GM18511 (cell line): ENCODE measurements at regions not wholly inside any gene's neighbourhood (a gene's known extent, or its start where the extent isn't known, plus 50 kb on each side); places are given as distances from the start of the nearest gene placed in this dataset.

Source experiments
- ATAC-seq: cut with Tn5 transposase; IDR thresholded peaks from one replicate; pipeline ENCODE4 v1.9.1; 2021; ENCODE audit warnings: mild to moderate bottlenecking, moderate library complexity; ENCODE audit not compliant: unreplicated experiment

- ATAC-seq, result no peak
Observed at GRCh38 chr6:146886587-146887446, 288.0 kb downstream of the ADGB start.

GRCh38 chr6:146887447-146888077 lies 288.8 kb downstream of the ADGB start:
- no peak for ATAC-seq

- ATAC-seq, result no peak
Observed at GRCh38 chr6:146889303-146889702, 290.5 kb downstream of the ADGB start.

GRCh38 chr6:146890172-146890571 lies 291.4 kb downstream of the ADGB start:
- no peak for ATAC-seq

- no peak for ATAC-seq
Observed at GRCh38 chr6:146890644-146891434, 292.1 kb downstream of the ADGB start.

- no peak for ATAC-seq
Observed at GRCh38 chr6:146891615-146892265, 293.0 kb downstream of the ADGB start.

- no peak for ATAC-seq
Observed at GRCh38 chr6:146892283-146892612, 293.5 kb downstream of the ADGB start.

- no peak for ATAC-seq
Observed at GRCh38 chr6:146892613-146893401, 294.0 kb downstream of the ADGB start.

- ATAC-seq, result no peak
Observed at GRCh38 chr6:146893690-146894089, 294.9 kb downstream of the ADGB start.

- no peak for ATAC-seq
Observed at GRCh38 chr6:146894624-146895023, 295.9 kb downstream of the ADGB start.

- ATAC-seq, result no peak
Observed at GRCh38 chr6:146895101-146895771, 296.5 kb downstream of the ADGB start.

GRCh38 chr6:146895772-146896061 lies 296.9 kb downstream of the ADGB start:
- ATAC-seq, result no peak

- no peak for ATAC-seq
Observed at GRCh38 chr6:146896062-146896813, 297.5 kb downstream of the ADGB start.

- no peak for ATAC-seq
Observed at GRCh38 chr6:146896960-146897701, 298.4 kb downstream of the ADGB start.

- no peak for ATAC-seq
Observed at GRCh38 chr6:146898069-146898887, 299.5 kb downstream of the ADGB start.

- no peak for ATAC-seq
Observed at GRCh38 chr6:146898888-146899227, 300.1 kb downstream of the ADGB start.

GRCh38 chr6:146901940-146902816 lies 302.0 kb upstream of the STXBP5 start:
- no peak for ATAC-seq
